ENCODE measurements at regions not wholly inside any gene's neighbourhood (a gene's known extent, or its start where the extent isn't known, plus 50 kb on each side); places are given as distances from the start of the nearest gene placed in this dataset.

- peaks cover 66% of the 10 kb centered on the region for H3K4me1 ChIP-seq (replicated peaks; ENCODE audit: insufficient read depth)
- peaks cover 34% of the 10 kb centered on the region for H3F3A ChIP-seq (ENCODE audit: insufficient read depth, low read depth)
- POLR2A ChIA-PET (ENCODE audit: unreplicated experiment) = interaction anchor here (0.6 kb wide), 1 partner anchor 397 kb away, joined by 8 read pairs; no protein-coding TSS in a partner anchor
- peak overlapping the region; percentile 90 for H3K27ac ChIP-seq
- DNase-seq = no peak
- TF ChIP-seq CTCF (conservative IDR thresholded peaks at IDR 0.05) (no peak), EZH2 (IDR thresholded peaks at IDR 0.05; ENCODE audit: low read depth) (no peak)
- intact Hi-C loops (cut with micrococcal nuclease; ENCODE audit: unreplicated experiment) = loop anchor here (2.0 to 5.0 kb wide), 2 partner anchors 36 to 153 kb away; partner anchors contain the start of gene BMAL2
- H3K27me3 ChIP-seq (ENCODE audit: insufficient read depth, low read depth) = no peaks in the 10 kb centered on the region
- no peaks in the 10 kb centered on the region for H3K9me3 ChIP-seq (ENCODE audit: insufficient read depth, low read depth)
- no peaks in the 10 kb centered on the region for H4K20me1 ChIP-seq (ENCODE audit: insufficient read depth)
- peak overlapping the region; percentile 59 for H3K4me2 ChIP-seq
- CTCF ChIA-PET = interaction anchor here (1.1 kb wide), 1 partner anchor 163 kb away, joined by 4 read pairs; no protein-coding TSS in a partner anchor
- H3K9me2 ChIP-seq (ENCODE audit: insufficient read depth) = no peaks in the 10 kb centered on the region
- BruUV-seq (replicated peaks) = no TSS peak
- no peaks in the 10 kb centered on the region for H3K79me2 ChIP-seq (ENCODE audit: low read depth)
- H3K36me3 ChIP-seq (ENCODE audit: low read depth) = no peaks in the 10 kb centered on the region
- H3K4me3 ChIP-seq = no peak overlapping the region
- no peak overlapping the region for H2AFZ ChIP-seq
Measured at GRCh38 chr12:27178723-27179399, 65.2 kb upstream of the STK38L start.

- Histone ChIP-seq H3K4me2 (peak overlapping the region; percentile 59), H3K9me2 (ENCODE audit: insufficient read depth) (no peaks in the 10 kb centered on the region), H4K20me1 (ENCODE audit: insufficient read depth) (no peaks in the 10 kb centered on the region), H2AFZ (no peak overlapping the region), H3K9me3 (ENCODE audit: insufficient read depth, low read depth) (no peaks in the 10 kb centered on the region), H3K4me3 (no peak overlapping the region), H3K27ac (peak overlapping the region; percentile 90), H3K4me1 (replicated peaks; ENCODE audit: insufficient read depth) (peaks cover 66% of the 10 kb centered on the region), H3K36me3 (ENCODE audit: low read depth) (no peaks in the 10 kb centered on the region), H3F3A (ENCODE audit: insufficient read depth, low read depth) (peaks cover 34% of the 10 kb centered on the region), H3K79me2 (ENCODE audit: low read depth) (no peaks in the 10 kb centered on the region), H3K27me3 (ENCODE audit: insufficient read depth, low read depth) (no peaks in the 10 kb centered on the region)
- intact Hi-C loops (cut with micrococcal nuclease; ENCODE audit: unreplicated experiment) = loop anchor here (1.0 to 5.0 kb wide), 3 partner anchors 11 to 153 kb away; partner anchors contain the start of gene BMAL2
- BruUV-seq (replicated peaks) = TSS peak; percentile 99
- ChIA-PET CTCF (interaction anchor here (0.8 to 1.1 kb wide), 2 partner anchors 11 to 164 kb away, joined by 3 to 4 read pairs; no protein-coding TSS in a partner anchor), POLR2A (ENCODE audit: unreplicated experiment) (interaction anchor here (0.6 to 1.2 kb wide), 3 partner anchors 11 to 156 kb away, joined by 3 to 16 read pairs (median 7); partner anchors contain the start of gene STK38L)
- TF ChIP-seq CTCF (conservative IDR thresholded peaks at IDR 0.05) (no peak), EZH2 (IDR thresholded peaks at IDR 0.05; ENCODE audit: low read depth) (no peak)
- DNase-seq = peak; percentile 73 to 97
Measured at GRCh38 chr12:27179400-27180214, 64.5 kb upstream of the STK38L start.

- H3K4me1 ChIP-seq (replicated peaks; ENCODE audit: insufficient read depth) = peaks cover 74% of the 10 kb centered on the region
- H3K27me3 ChIP-seq (ENCODE audit: insufficient read depth, low read depth) = no peaks in the 10 kb centered on the region
- H3K9me2 ChIP-seq (ENCODE audit: insufficient read depth) = no peaks in the 10 kb centered on the region
- H3F3A ChIP-seq (ENCODE audit: insufficient read depth, low read depth) = peaks cover 34% of the 10 kb centered on the region
- no peak overlapping the region for H3K4me3 ChIP-seq
- DNase-seq = no peak
- H3K27ac ChIP-seq = peak overlapping the region; percentile 90
- BruUV-seq (replicated peaks) = no TSS peak
- TF ChIP-seq EZH2 (IDR thresholded peaks at IDR 0.05; ENCODE audit: low read depth) (no peak), CTCF (conservative IDR thresholded peaks at IDR 0.05) (no peak)
- no peaks in the 10 kb centered on the region for H3K9me3 ChIP-seq (ENCODE audit: insufficient read depth, low read depth)
- H4K20me1 ChIP-seq (ENCODE audit: insufficient read depth) = no peaks in the 10 kb centered on the region
- intact Hi-C loops (cut with micrococcal nuclease; ENCODE audit: unreplicated experiment) = loop anchor here (1.0 kb wide), 1 partner anchor 9 kb away; no protein-coding TSS in a partner anchor
- H3K36me3 ChIP-seq (ENCODE audit: low read depth) = no peaks in the 10 kb centered on the region
- no peak overlapping the region for H2AFZ ChIP-seq
- H3K79me2 ChIP-seq (ENCODE audit: low read depth) = no peaks in the 10 kb centered on the region
- ChIA-PET CTCF (interaction anchor here (0.6 to 1.1 kb wide), 2 partner anchors 139 to 165 kb away, joined by 3 to 8 read pairs; no protein-coding TSS in a partner anchor), POLR2A (ENCODE audit: unreplicated experiment) (interaction anchor here (0.6 to 0.7 kb wide), 2 partner anchors 9 to 21 kb away, joined by 6 to 9 read pairs; no protein-coding TSS in a partner anchor)
- no peak overlapping the region for H3K4me2 ChIP-seq
Measured at GRCh38 chr12:27180906-27181505, 63.1 kb upstream of the STK38L start.

All from PC-9 (cell line).